ENCODE measurements at regions not wholly inside any gene's neighbourhood (a gene's known extent, or its start where the extent isn't known, plus 50 kb on each side); places are given as distances from the start of the nearest gene placed in this dataset.
"Not testable (repeated sequence)": the region's sequence is repeated elsewhere in the genome, so short reads cannot be mapped to it uniquely, and the experiment has no call there.

GRCh38 chr12:67070307-67070600, 198.9 kb upstream of the CAND1 start:
- WGBS, 5 donors = 67 to 82% (median 72%) methylated on average over 6 of the region's 6 CpGs
- TF ChIP-seq EP300 (IDR thresholded peaks at IDR 0.05) (no peak), POLR2AphosphoS5 (IDR thresholded peaks at IDR 0.05) (no peak), POLR2A (IDR thresholded peaks at IDR 0.05) (no peak), CTCF (IDR thresholded peaks at IDR 0.05) (no peak)
- H3K27me3 ChIP-seq = peaks cover 0 to 43% (median 10%) of the 10 kb centered on the region in 3 donors
- intact Hi-C loops (cut with DNase I; ENCODE audit: low total_unique reads) = no loop called here
- peaks cover 9 to 28% (median 19%) of the 10 kb centered on the region in 4 donors for H3K4me1 ChIP-seq
- DNase-seq = no peak
- no peak overlapping the region for H3K27ac ChIP-seq
- H3K9me3 ChIP-seq = no peaks in the 10 kb centered on the region
- no peak overlapping the region for H3K4me3 ChIP-seq
- H3K36me3 ChIP-seq = no peaks in the 10 kb centered on the region

GRCh38 chr12:67070604-67071003, 198.6 kb upstream of the CAND1 start:
- WGBS, 5 donors = 83 to 88% (median 88%) methylated on average over 4 of the region's 4 CpGs

GRCh38 chr12:67072281-67072680, 196.9 kb upstream of the CAND1 start:
- H3K4me3 ChIP-seq; intact Hi-C loops (cut with DNase I; ENCODE audit: low total_unique reads); H3K9me3 ChIP-seq; H3K27ac ChIP-seq; DNase-seq; H3K36me3 ChIP-seq: not testable (repeated sequence)
- Histone ChIP-seq H3K4me1 (peaks cover 9 to 24% (median 19%) of the 10 kb centered on the region in 4 donors), H3K27me3 (peaks cover 0 to 36% (median 10%) of the 10 kb centered on the region in 3 donors)
- WGBS, 5 donors = 87 to 96% (median 91%) methylated on average over 4 of the region's 4 CpGs

More at GRCh38 chr12:67070604-67071003, 198.6 kb upstream of the CAND1 start:
- no peaks in the 10 kb centered on the region for H3K36me3 ChIP-seq
- intact Hi-C loops (cut with DNase I; ENCODE audit: low total_unique reads) = no loop called here
- no peak for DNase-seq
- TF ChIP-seq POLR2AphosphoS5 (IDR thresholded peaks at IDR 0.05) = no peak
- no peak overlapping the region for H3K4me3 ChIP-seq
- no peak overlapping the region for H3K27ac ChIP-seq
- H3K4me1 ChIP-seq = peaks cover 9 to 28% (median 19%) of the 10 kb centered on the region in 4 donors
- no peaks in the 10 kb centered on the region for H3K9me3 ChIP-seq
- H3K27me3 ChIP-seq = peaks cover 0 to 43% (median 10%) of the 10 kb centered on the region in 3 donors

GRCh38 chr12:67073336-67073735, 195.8 kb upstream of the CAND1 start:
- peaks cover 5 to 14% (median 10%) of the 10 kb centered on the region in 4 donors for H3K4me1 ChIP-seq
- no peak overlapping the region for H3K27ac ChIP-seq
- H3K27me3 ChIP-seq = peaks cover 0 to 25% (median 7%) of the 10 kb centered on the region in 3 donors
- H3K4me3 ChIP-seq = no peak overlapping the region
- H3K36me3 ChIP-seq = no peaks in the 10 kb centered on the region
- intact Hi-C loops (cut with DNase I; ENCODE audit: low total_unique reads) = no loop called here
- TF ChIP-seq EP300 (IDR thresholded peaks at IDR 0.05) = no peak
- TF ChIP-seq POLR2AphosphoS5 (IDR thresholded peaks at IDR 0.05) = no peak
- no peak for TF ChIP-seq POLR2A (IDR thresholded peaks at IDR 0.05)
- no peak for TF ChIP-seq CTCF (IDR thresholded peaks at IDR 0.05)
- WGBS, 5 donors = 45 to 77% (median 56%) methylated on average over 1 of the region's 1 CpG
- no peak for DNase-seq
- no peaks in the 10 kb centered on the region for H3K9me3 ChIP-seq

- Histone ChIP-seq H3K27ac (no peak overlapping the region), H3K4me1 (peaks cover 4 to 10% (median 6%) of the 10 kb centered on the region in 4 donors), H3K9me3 (no peaks in the 10 kb centered on the region), H3K4me3 (no peak overlapping the region), H3K27me3 (peaks cover 0 to 18% (median 5%) of the 10 kb centered on the region in 3 donors), H3K36me3 (no peaks in the 10 kb centered on the region)
- intact Hi-C loops (cut with DNase I; ENCODE audit: low total_unique reads) = no loop called here
- TF ChIP-seq POLR2AphosphoS5 (IDR thresholded peaks at IDR 0.05) (no peak), EP300 (IDR thresholded peaks at IDR 0.05) (no peak), POLR2A (IDR thresholded peaks at IDR 0.05) (no peak), CTCF (IDR thresholded peaks at IDR 0.05) (no peak)
- WGBS, 5 donors = 84 to 88% (median 86%) methylated on average over 6 of the region's 6 CpGs
- DNase-seq = no peak
Measured at GRCh38 chr12:67074072-67074471, 195.1 kb upstream of the CAND1 start.

Data from stomach (tissue), 8 donors.